ENCODE measurements at regions not wholly inside any gene's neighbourhood (a gene's known extent, or its start where the extent isn't known, plus 50 kb on each side); places are given as distances from the start of the nearest gene placed in this dataset.

DNA sequence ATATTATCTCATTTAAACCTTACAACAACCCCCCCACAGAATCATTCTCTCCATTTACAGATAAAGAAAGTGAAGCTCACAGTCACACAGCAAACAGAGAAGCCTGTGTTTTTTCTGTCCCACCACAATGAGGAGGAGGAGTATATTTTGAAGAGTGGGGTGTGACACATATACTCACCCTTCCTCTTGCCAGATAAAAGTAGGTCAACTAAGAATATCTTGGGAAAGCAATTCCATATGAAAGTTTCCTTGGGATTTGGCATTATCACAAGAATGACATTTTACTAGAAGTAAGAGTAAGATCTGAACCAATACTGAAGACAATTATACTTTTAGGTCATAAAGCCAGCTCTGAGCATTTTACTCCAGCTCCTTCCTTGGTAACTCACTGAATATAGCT, 287.5 kb upstream of the HTR2A start:
- no peak for ATAC-seq
- no peaks in the 10 kb centered on the region for H3K9me3 ChIP-seq

DNA sequence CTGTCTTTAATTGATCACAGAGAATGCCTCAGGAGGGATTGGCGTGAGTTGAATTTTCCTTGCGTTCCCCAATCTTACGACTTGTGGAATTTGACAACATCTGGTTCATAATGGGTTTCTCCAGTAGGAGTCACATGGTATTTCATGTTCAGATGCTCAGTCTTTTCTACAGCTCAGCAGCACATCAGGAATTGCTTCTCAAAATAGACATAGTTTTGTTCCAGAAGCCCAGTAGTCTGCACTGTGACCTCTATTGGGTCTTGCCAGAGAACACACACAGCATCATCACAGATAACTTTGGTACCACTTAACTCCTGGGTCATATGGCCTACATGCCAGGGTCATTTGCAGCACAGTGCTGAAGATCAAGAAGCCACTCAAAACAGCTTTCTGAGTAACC, 282.5 kb upstream of the HTR2A start:
- H3K4me1 ChIP-seq: no peaks in the 10 kb centered on the region
- DNase-seq: no peak
- H3K4me3 ChIP-seq: no peak overlapping the region
- no peaks in the 10 kb centered on the region for H3K9me3 ChIP-seq
- intact Hi-C loops (cut with DNase I): no loop called here
- ATAC-seq: no peak
- no peaks in the 10 kb centered on the region for H3K36me3 ChIP-seq (replicated peaks in 1 of 2; ENCODE audit: insufficient read depth in 1 of 2, low read depth in 2 of 2)
- TF ChIP-seq, protein P1, sequence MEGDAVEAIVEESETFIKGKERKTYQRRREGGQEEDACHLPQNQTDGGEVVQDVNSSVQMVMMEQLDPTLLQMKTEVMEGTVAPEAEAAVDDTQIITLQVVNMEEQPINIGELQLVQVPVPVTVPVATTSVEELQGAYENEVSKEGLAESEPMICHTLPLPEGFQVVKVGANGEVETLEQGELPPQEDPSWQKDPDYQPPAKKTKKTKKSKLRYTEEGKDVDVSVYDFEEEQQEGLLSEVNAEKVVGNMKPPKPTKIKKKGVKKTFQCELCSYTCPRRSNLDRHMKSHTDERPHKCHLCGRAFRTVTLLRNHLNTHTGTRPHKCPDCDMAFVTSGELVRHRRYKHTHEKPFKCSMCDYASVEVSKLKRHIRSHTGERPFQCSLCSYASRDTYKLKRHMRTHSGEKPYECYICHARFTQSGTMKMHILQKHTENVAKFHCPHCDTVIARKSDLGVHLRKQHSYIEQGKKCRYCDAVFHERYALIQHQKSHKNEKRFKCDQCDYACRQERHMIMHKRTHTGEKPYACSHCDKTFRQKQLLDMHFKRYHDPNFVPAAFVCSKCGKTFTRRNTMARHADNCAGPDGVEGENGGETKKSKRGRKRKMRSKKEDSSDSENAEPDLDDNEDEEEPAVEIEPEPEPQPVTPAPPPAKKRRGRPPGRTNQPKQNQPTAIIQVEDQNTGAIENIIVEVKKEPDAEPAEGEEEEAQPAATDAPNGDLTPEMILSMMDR (IDR thresholded peaks at IDR 0.05): no peak
- TF ChIP-seq POLR2A (IDR thresholded peaks at IDR 0.05): no peak
- WGBS, 2 donors: 94 to 95% methylated on average over 3 of the region's 3 CpGs
- H3K27ac ChIP-seq: no peak overlapping the region
- H3K27me3 ChIP-seq: no peaks in the 10 kb centered on the region

More for the DNA sequence above, 287.5 kb upstream of the HTR2A start:
- Histone ChIP-seq H3K4me1 (no peaks in the 10 kb centered on the region), H3K27me3 (no peaks in the 10 kb centered on the region), H3K27ac (no peak overlapping the region), H3K4me3 (no peak overlapping the region), H3K36me3 (replicated peaks in 1 of 2; ENCODE audit: insufficient read depth in 1 of 2, low read depth in 2 of 2) (no peaks in the 10 kb centered on the region)
- no peak for DNase-seq
- TF ChIP-seq POLR2A (IDR thresholded peaks at IDR 0.05): no peak
- TF ChIP-seq, protein P1 (IDR thresholded peaks at IDR 0.05): no peak
- intact Hi-C loops (cut with DNase I): no loop called here

DNA sequence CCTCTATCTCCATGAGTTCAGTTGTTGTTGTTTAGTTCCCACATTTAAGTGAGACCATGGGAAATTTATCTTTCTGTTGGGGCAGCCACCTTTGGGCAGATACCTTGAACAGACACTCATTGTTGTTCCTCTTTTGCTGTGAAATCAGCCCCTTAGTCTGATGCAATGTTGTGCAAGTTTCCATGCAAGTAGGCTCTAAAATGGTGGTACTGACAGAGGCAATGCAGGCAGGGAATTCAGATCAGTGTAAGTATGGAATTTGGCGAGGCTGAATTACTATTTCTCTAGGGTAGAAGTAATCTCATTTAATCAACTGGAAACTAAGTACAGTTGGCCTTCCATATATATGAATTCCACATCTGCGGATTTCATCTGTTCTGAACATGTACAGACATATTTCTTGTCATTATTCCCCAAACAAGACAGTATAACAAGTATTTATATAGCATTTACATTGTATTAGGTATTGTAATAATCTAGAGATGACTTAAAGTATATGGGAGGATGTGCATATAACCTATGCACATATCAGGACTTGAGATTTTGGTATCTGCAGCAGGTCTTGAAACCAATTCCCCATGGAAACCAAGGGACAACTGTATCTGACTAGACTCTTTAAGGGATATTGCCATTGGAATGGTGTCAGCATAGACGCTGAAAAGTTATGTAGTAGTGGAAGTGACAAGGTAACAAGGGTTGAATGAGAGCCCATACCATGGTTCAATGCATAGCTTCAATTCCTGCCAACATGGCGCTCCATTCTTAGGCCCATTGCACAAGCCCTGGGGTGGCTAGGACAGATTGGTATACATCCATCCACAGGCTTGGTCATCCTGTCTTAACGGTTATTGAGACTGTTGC, 281.5 kb upstream of the HTR2A start:
- Histone ChIP-seq H3K27me3 (no peaks in the 10 kb centered on the region), H3K9me3 (no peaks in the 10 kb centered on the region), H3K36me3 (replicated peaks in 1 of 2; ENCODE audit: insufficient read depth in 1 of 2, low read depth in 2 of 2) (no peaks in the 10 kb centered on the region), H3K4me3 (no peak overlapping the region), H3K4me1 (no peaks in the 10 kb centered on the region), H3K27ac (no peak overlapping the region)
- intact Hi-C loops (cut with DNase I): no loop called here
- no peak for ATAC-seq
- no peak for DNase-seq
- WGBS, 2 donors: 67 to 70% methylated on average over 5 of the region's 5 CpGs
- no peak for TF ChIP-seq POLR2A (IDR thresholded peaks at IDR 0.05)
- TF ChIP-seq, protein P1 (IDR thresholded peaks at IDR 0.05): no peak

DNA sequence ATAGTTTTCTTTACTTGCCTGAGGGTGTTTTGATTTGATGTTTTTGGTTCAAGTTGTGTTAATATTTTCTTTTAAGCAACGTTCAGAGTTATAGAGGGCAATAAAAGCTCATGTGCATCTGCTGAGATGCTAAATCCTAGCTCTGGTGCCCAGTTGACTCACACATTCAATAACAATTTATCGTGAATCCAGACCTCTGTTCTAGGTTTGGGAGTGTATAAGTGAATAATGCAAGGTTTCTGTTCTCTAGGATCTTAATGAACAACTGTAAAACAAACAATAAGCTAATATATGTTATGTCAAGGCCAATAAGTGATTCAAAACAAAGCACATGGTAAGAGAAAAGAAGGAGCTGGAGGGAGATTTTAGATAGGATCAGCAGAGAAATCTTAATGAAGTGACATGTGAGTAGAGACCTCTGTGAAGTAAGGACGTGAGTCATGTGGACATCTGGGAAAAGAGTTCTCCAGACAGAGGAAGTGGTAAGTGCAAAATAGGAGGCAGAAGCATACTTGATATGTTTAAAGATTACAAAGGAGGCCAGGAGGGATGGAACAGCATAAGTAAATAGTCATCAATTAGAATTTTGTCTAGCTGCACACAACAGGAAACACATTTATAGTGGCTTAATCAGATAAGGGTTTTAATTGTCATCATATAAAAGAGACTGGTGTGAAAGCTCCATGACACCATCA, 278.5 kb upstream of the HTR2A start:
- Histone ChIP-seq H3K36me3 (replicated peaks in 1 of 2; ENCODE audit: insufficient read depth in 1 of 2, low read depth in 2 of 2) (no peaks in the 10 kb centered on the region), H3K4me1 (no peaks in the 10 kb centered on the region), H3K9me3 (no peaks in the 10 kb centered on the region), H3K27me3 (no peaks in the 10 kb centered on the region), H3K27ac (no peak overlapping the region), H3K4me3 (no peak overlapping the region)
- intact Hi-C loops (cut with DNase I): no loop called here
- no peak for DNase-seq
- WGBS, 2 donors: 52 to 57% methylated on average over 3 of the region's 3 CpGs
- TF ChIP-seq POLR2A (IDR thresholded peaks at IDR 0.05): no peak
- TF ChIP-seq, protein P1 (IDR thresholded peaks at IDR 0.05): no peak
- no peak for ATAC-seq
